ENCODE measurements at regions not wholly inside any gene's neighbourhood (a gene's known extent, or its start where the extent isn't known, plus 50 kb on each side); places are given as distances from the start of the nearest gene placed in this dataset.

GRCh38 chr10:91111060-91111459 lies 109.4 kb upstream of the PCGF5 start:
- no TSS peak for BruUV-seq (replicated peaks)
- no peak for DNase-seq (ENCODE audit: unreplicated experiment)
- ChIA-PET CTCF (no interaction called here), POLR2A (no interaction called here)
- H3K27me3 Mint-ChIP-seq (ENCODE audit: insufficient read depth, unreplicated experiment), result peaks cover 3% of the 10 kb centered on the region
- no peak overlapping the region for H3K4me3 Mint-ChIP-seq (ENCODE audit: unreplicated experiment)
- H3K27ac Mint-ChIP-seq (ENCODE audit: low read depth, unreplicated experiment), result no peak overlapping the region
- no peaks in the 10 kb centered on the region for H3K36me3 Mint-ChIP-seq (ENCODE audit: insufficient read depth, unreplicated experiment)
- no peaks in the 10 kb centered on the region for H3K4me1 Mint-ChIP-seq (ENCODE audit: insufficient read depth, unreplicated experiment)
- H3K9me3 Mint-ChIP-seq (ENCODE audit: unreplicated experiment), result peaks cover 8% of the 10 kb centered on the region
- TF ChIP-seq CTCF (IDR thresholded peaks at IDR 0.05; ENCODE audit: unreplicated experiment), result no peak
- intact Hi-C loops (cut with micrococcal nuclease), result no loop called here

GRCh38 chr10:91115618-91116390 lies 104.7 kb upstream of the PCGF5 start:
- BruUV-seq (replicated peaks), result no TSS peak
- H3K4me3 Mint-ChIP-seq (ENCODE audit: unreplicated experiment), result no peak overlapping the region
- POLR2A ChIA-PET, result interaction anchor here (0.7 to 1.3 kb wide), 3 partner anchors 14 to 359 kb away, joined by 3 to 5 read pairs (median 3); no protein-coding TSS in a partner anchor
- H3K4me1 Mint-ChIP-seq (ENCODE audit: insufficient read depth, unreplicated experiment), result no peaks in the 10 kb centered on the region
- TF ChIP-seq CTCF (IDR thresholded peaks at IDR 0.05; ENCODE audit: unreplicated experiment), result no peak
- H3K9me3 Mint-ChIP-seq (ENCODE audit: unreplicated experiment), result no peaks in the 10 kb centered on the region
- no peak overlapping the region for H3K27ac Mint-ChIP-seq (ENCODE audit: low read depth, unreplicated experiment)
- intact Hi-C loops (cut with micrococcal nuclease), result no loop called here
- DNase-seq (ENCODE audit: unreplicated experiment), result no peak
- CTCF ChIA-PET, result interaction anchor here (0.8 to 0.9 kb wide), 4 partner anchors 8 to 135 kb away, joined by 3 to 8 read pairs (median 5); no protein-coding TSS in a partner anchor
- H3K36me3 Mint-ChIP-seq (ENCODE audit: insufficient read depth, unreplicated experiment), result no peaks in the 10 kb centered on the region
- H3K27me3 Mint-ChIP-seq (ENCODE audit: insufficient read depth, unreplicated experiment), result no peaks in the 10 kb centered on the region

GRCh38 chr10:91117505-91117904 lies 103.0 kb upstream of the PCGF5 start:
- no TSS peak for BruUV-seq (replicated peaks)
- H3K4me3 Mint-ChIP-seq (ENCODE audit: unreplicated experiment), result no peak overlapping the region
- intact Hi-C loops (cut with micrococcal nuclease), result no loop called here
- POLR2A ChIA-PET, result interaction anchor here (1.3 kb wide), 1 partner anchor 12 kb away, joined by 5 read pairs; no protein-coding TSS in a partner anchor
- H3K36me3 Mint-ChIP-seq (ENCODE audit: insufficient read depth, unreplicated experiment), result no peaks in the 10 kb centered on the region
- H3K27ac Mint-ChIP-seq (ENCODE audit: low read depth, unreplicated experiment), result no peak overlapping the region
- no peaks in the 10 kb centered on the region for H3K9me3 Mint-ChIP-seq (ENCODE audit: unreplicated experiment)
- H3K4me1 Mint-ChIP-seq (ENCODE audit: insufficient read depth, unreplicated experiment), result no peaks in the 10 kb centered on the region
- peaks cover 4% of the 10 kb centered on the region for H3K27me3 Mint-ChIP-seq (ENCODE audit: insufficient read depth, unreplicated experiment)
- no peak for DNase-seq (ENCODE audit: unreplicated experiment)
- no peak for TF ChIP-seq CTCF (IDR thresholded peaks at IDR 0.05; ENCODE audit: unreplicated experiment)
- CTCF ChIA-PET, result interaction anchor here (1.3 kb wide), 1 partner anchor 27 kb away, joined by 3 read pairs; no protein-coding TSS in a partner anchor

- Mint-ChIP-seq H3K36me3 (ENCODE audit: insufficient read depth, unreplicated experiment) (no peaks in the 10 kb centered on the region), H3K4me3 (ENCODE audit: unreplicated experiment) (no peak overlapping the region), H3K4me1 (ENCODE audit: insufficient read depth, unreplicated experiment) (peaks cover 5% of the 10 kb centered on the region), H3K9me3 (ENCODE audit: unreplicated experiment) (no peaks in the 10 kb centered on the region), H3K27ac (ENCODE audit: low read depth, unreplicated experiment) (no peak overlapping the region), H3K27me3 (ENCODE audit: insufficient read depth, unreplicated experiment) (peaks cover 11% of the 10 kb centered on the region)
- intact Hi-C loops (cut with micrococcal nuclease), result no loop called here
- ChIA-PET CTCF (interaction anchor here (0.6 kb wide), 1 partner anchor 14 kb away, joined by 3 read pairs; no protein-coding TSS in a partner anchor), POLR2A (no interaction called here)
- no peak for DNase-seq (ENCODE audit: unreplicated experiment)
- no TSS peak for BruUV-seq (replicated peaks)
- no peak for TF ChIP-seq CTCF (IDR thresholded peaks at IDR 0.05; ENCODE audit: unreplicated experiment)
These were observed 100.1 kb upstream of the PCGF5 start for GRCh38 chr10:91120348-91120747.

Data from MCF 10A (cell line).